GM11168 (cell line): ENCODE measurements at regions not wholly inside any gene's neighbourhood (a gene's known extent, or its start where the extent isn't known, plus 50 kb on each side); places are given as distances from the start of the nearest gene placed in this dataset.

ENCODE experiments used
- in situ Hi-C: fragments of 300-500 bp; cut with MboI; formaldehyde crosslinking; loops from one replicate; pipeline ENCODE4 v1.12.0; 2022; ENCODE audit warnings: low sequenced_read_pairs; ENCODE audit not compliant: unreplicated experiment

GRCh38 chr17:72526769-72527168 lies 405.9 kb downstream of the SOX9 start:
- in situ Hi-C loops: loop anchor here (25.0 kb wide), 2 partner anchors 389 to 1064 kb away; no protein-coding TSS in a partner anchor

- in situ Hi-C loops: loop anchor here (25.0 kb wide), 2 partner anchors 390 to 1065 kb away; no protein-coding TSS in a partner anchor
These were observed 407.0 kb downstream of the SOX9 start for GRCh38 chr17:72527789-72528188.

- in situ Hi-C loops: loop anchor here (25.0 kb wide), 2 partner anchors 391 to 1066 kb away; no protein-coding TSS in a partner anchor
These were observed 407.9 kb downstream of the SOX9 start for GRCh38 chr17:72528683-72529082.

GRCh38 chr17:72529386-72529785 lies 408.6 kb downstream of the SOX9 start:
- in situ Hi-C loops: loop anchor here (25.0 kb wide), 2 partner anchors 392 to 1067 kb away; no protein-coding TSS in a partner anchor

GRCh38 chr17:72530454-72530853 lies 409.6 kb downstream of the SOX9 start:
- in situ Hi-C loops: loop anchor here (25.0 kb wide), 2 partner anchors 393 to 1068 kb away; no protein-coding TSS in a partner anchor

- in situ Hi-C loops: loop anchor here (25.0 kb wide), 2 partner anchors 394 to 1069 kb away; no protein-coding TSS in a partner anchor
These were observed 410.9 kb downstream of the SOX9 start for GRCh38 chr17:72531729-72532128.

- in situ Hi-C loops: loop anchor here (25.0 kb wide), 2 partner anchors 397 to 1072 kb away; no protein-coding TSS in a partner anchor
These were observed 413.4 kb downstream of the SOX9 start for GRCh38 chr17:72534265-72534664.

GRCh38 chr17:72534776-72535175 lies 414.0 kb downstream of the SOX9 start:
- in situ Hi-C loops: loop anchor here (25.0 kb wide), 2 partner anchors 397 to 1072 kb away; no protein-coding TSS in a partner anchor

GRCh38 chr17:72535346-72535745 lies 414.5 kb downstream of the SOX9 start:
- in situ Hi-C loops: loop anchor here (25.0 kb wide), 2 partner anchors 398 to 1073 kb away; no protein-coding TSS in a partner anchor

- in situ Hi-C loops: loop anchor here (25.0 kb wide), 2 partner anchors 398 to 1073 kb away; no protein-coding TSS in a partner anchor
These were observed 415.0 kb downstream of the SOX9 start for GRCh38 chr17:72535779-72536178.

GRCh38 chr17:72536788-72537187 lies 416.0 kb downstream of the SOX9 start:
- in situ Hi-C loops: loop anchor here (25.0 kb wide), 2 partner anchors 399 to 1074 kb away; no protein-coding TSS in a partner anchor

GRCh38 chr17:72538443-72538842 lies 417.6 kb downstream of the SOX9 start:
- in situ Hi-C loops: loop anchor here (25.0 kb wide), 2 partner anchors 401 to 1076 kb away; no protein-coding TSS in a partner anchor

- in situ Hi-C loops: loop anchor here (25.0 kb wide), 2 partner anchors 402 to 1077 kb away; no protein-coding TSS in a partner anchor
These were observed 418.1 kb downstream of the SOX9 start for GRCh38 chr17:72538901-72539352.

GRCh38 chr17:72539981-72540897 lies 419.4 kb downstream of the SOX9 start:
- in situ Hi-C loops: loop anchor here (25.0 kb wide), 2 partner anchors 403 to 1078 kb away; no protein-coding TSS in a partner anchor

GRCh38 chr17:72542317-72542716 lies 421.5 kb downstream of the SOX9 start:
- in situ Hi-C loops: loop anchor here (25.0 kb wide), 2 partner anchors 405 to 1080 kb away; no protein-coding TSS in a partner anchor

- in situ Hi-C loops: loop anchor here (25.0 kb wide), 2 partner anchors 408 to 1083 kb away; no protein-coding TSS in a partner anchor
These were observed 424.9 kb downstream of the SOX9 start for GRCh38 chr17:72545766-72546165.

- in situ Hi-C loops: loop anchor here (25.0 kb wide), 1 partner anchor 1916 kb away; no protein-coding TSS in a partner anchor
These were observed 432.4 kb downstream of the SOX9 start for GRCh38 chr17:72553051-72553755.

- in situ Hi-C loops: loop anchor here (25.0 kb wide), 1 partner anchor 1917 kb away; no protein-coding TSS in a partner anchor
These were observed 433.7 kb downstream of the SOX9 start for GRCh38 chr17:72554508-72554907.

- in situ Hi-C loops: loop anchor here (25.0 kb wide), 1 partner anchor 1918 kb away; no protein-coding TSS in a partner anchor
These were observed 434.2 kb downstream of the SOX9 start for GRCh38 chr17:72555052-72555451.
